IMR-90 (cell line): ENCODE measurements at regions not wholly inside any gene's neighbourhood (a gene's known extent, or its start where the extent isn't known, plus 50 kb on each side); places are given as distances from the start of the nearest gene placed in this dataset.

Experiments
- CEBPB ChIP-seq: IDR thresholded peaks from 2 replicates; pipeline ENCODE4 v1.6.1; 2012; ENCODE audit warnings: low read depth, low read length, improper control_type of control experiment
- FOS ChIP-seq: fragments of 150-350 bp; IDR thresholded peaks from 2 replicates; pipeline ENCODE4 v1.6.1; 2016; ENCODE audit warnings: low read depth, low read length
- MAFK ChIP-seq: IDR thresholded peaks from 2 replicates; pipeline ENCODE4 v1.6.1; 2012; ENCODE audit warnings: low read depth, low read length, improper control_type of control experiment
- MXI1 ChIP-seq: IDR thresholded peaks from 2 replicates; pipeline ENCODE4 v1.6.1; 2012; ENCODE audit warnings: low read depth, mild to moderate bottlenecking, low read length, moderate library complexity, borderline replicate concordance
- POLR2A ChIP-seq: IDR thresholded peaks from 2 replicates; pipeline ENCODE4 v1.6.1; 2012; ENCODE audit warnings: mild to moderate bottlenecking, low read depth, low read length
- RAD21 ChIP-seq: IDR thresholded peaks from 2 replicates; pipeline ENCODE4 v1.6.1; 2012; ENCODE audit warnings: low read length, improper control_type of control experiment
- RFX5 ChIP-seq: IDR thresholded peaks from 2 replicates; pipeline ENCODE4 v1.8.0; 2012; ENCODE audit warnings: low read depth, mild to moderate bottlenecking, low read length, moderate library complexity
- SMC3 ChIP-seq: fragments of 150-350 bp; IDR thresholded peaks from 2 replicates; pipeline ENCODE4 v1.6.1; 2016; ENCODE audit warnings: low read depth, mild to moderate bottlenecking, antibody characterized with exemption, low read length, moderate library complexity
- TF ChIP-seq, protein P1 (sequence below): conservative IDR thresholded peaks from 2 replicates; pipeline ENCODE4 v1.5.1; 2012; ENCODE audit warnings: mild to moderate bottlenecking, low read depth, low read length, improper control_type of control experiment
- TF ChIP-seq, protein P2 (sequence below): fragments of 150-350 bp; IDR thresholded peaks from 2 replicates; pipeline ENCODE4 v1.6.1; 2016; ENCODE audit warnings: low read depth, mild to moderate bottlenecking, low read length, moderate library complexity, borderline replicate concordance

DNA sequence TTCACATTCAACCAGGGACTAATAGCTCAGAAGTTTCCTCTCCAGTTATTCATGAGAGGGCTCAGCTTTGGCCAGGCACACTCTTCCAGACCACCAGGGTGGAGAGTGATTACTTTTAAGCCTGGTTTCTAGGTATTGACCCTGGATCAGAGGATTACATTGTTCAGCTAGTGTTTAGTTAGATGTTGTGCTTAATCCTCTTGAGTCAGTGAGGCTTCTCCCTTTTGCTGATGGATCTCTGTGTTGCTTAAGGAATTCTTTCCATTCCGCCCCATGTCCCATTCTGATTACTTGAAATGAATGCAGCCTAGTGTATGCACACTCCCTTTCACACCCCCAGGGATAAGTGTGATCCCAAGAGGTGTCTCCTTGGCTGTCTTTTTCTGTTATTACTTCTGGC, 271.7 kb upstream of the ANO5 start:
- TF ChIP-seq POLR2A (no peak), SMC3 (no peak), MXI1 (no peak), FOS (no peak), CEBPB (no peak), RFX5 (no peak), MAFK (no peak), RAD21 (no peak)
- TF ChIP-seq, protein P1, sequence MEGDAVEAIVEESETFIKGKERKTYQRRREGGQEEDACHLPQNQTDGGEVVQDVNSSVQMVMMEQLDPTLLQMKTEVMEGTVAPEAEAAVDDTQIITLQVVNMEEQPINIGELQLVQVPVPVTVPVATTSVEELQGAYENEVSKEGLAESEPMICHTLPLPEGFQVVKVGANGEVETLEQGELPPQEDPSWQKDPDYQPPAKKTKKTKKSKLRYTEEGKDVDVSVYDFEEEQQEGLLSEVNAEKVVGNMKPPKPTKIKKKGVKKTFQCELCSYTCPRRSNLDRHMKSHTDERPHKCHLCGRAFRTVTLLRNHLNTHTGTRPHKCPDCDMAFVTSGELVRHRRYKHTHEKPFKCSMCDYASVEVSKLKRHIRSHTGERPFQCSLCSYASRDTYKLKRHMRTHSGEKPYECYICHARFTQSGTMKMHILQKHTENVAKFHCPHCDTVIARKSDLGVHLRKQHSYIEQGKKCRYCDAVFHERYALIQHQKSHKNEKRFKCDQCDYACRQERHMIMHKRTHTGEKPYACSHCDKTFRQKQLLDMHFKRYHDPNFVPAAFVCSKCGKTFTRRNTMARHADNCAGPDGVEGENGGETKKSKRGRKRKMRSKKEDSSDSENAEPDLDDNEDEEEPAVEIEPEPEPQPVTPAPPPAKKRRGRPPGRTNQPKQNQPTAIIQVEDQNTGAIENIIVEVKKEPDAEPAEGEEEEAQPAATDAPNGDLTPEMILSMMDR: no peak
- TF ChIP-seq, protein P2, sequence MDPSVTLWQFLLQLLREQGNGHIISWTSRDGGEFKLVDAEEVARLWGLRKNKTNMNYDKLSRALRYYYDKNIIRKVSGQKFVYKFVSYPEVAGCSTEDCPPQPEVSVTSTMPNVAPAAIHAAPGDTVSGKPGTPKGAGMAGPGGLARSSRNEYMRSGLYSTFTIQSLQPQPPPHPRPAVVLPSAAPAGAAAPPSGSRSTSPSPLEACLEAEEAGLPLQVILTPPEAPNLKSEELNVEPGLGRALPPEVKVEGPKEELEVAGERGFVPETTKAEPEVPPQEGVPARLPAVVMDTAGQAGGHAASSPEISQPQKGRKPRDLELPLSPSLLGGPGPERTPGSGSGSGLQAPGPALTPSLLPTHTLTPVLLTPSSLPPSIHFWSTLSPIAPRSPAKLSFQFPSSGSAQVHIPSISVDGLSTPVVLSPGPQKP: no peak
